IMR-90 (cell line): ENCODE measurements at regions not wholly inside any gene's neighbourhood (a gene's known extent, or its start where the extent isn't known, plus 50 kb on each side); places are given as distances from the start of the nearest gene placed in this dataset.

Experiments
- ATAC-seq: fragments of 200-7000 bp; cut with Tn5 transposase; 2 replicates; pipeline ENCODE4 v1.9.1; 2020; ENCODE audit warnings: low read depth, mild to moderate bottlenecking, moderate library complexity
- BruUV-seq: library from RNA; stranded (reverse); fragments of 400-500 nt; replicated peaks from 2 replicates; lab custom pipeline; 2021; lab: Mats Ljungman, UMichigan
- CTCF ChIA-PET: fragments of 300-600 bp; formaldehyde crosslinking; extraction: SDS; loops from one replicate; lab custom pipeline; 2021; ENCODE audit warnings: antibody characterized with exemption; lab: Yijun Ruan, JAX
- POLR2A ChIA-PET: fragments of 300-600 bp; sonication (Branson Sonifier 250); formaldehyde crosslinking; loops from one replicate; lab custom pipeline; 2022; ENCODE audit warnings: antibody characterized with exemption; ENCODE audit not compliant: unreplicated experiment; lab: Charles Lee
- DNase-seq: peaks from one replicate; pipeline ENCODE4 v3.0.0; 2013
- H2AFZ ChIP-seq: replicated peaks from 2 replicates; pipeline ENCODE3; 2013; ENCODE audit warnings: low read length, mild to moderate bottlenecking; ENCODE audit not compliant: poor library complexity
- H2AK5ac ChIP-seq: 2 replicates; pipeline ENCODE4 v1.6.1; 2013; ENCODE audit warnings: low read depth, low read length, inconsistent platforms
- H2AK9ac ChIP-seq: replicated peaks from 2 replicates; pipeline ENCODE3; 2013; ENCODE audit warnings: mild to moderate bottlenecking, low read depth, low read length, moderate library complexity; ENCODE audit not compliant: poor library complexity
- H2BK120ac ChIP-seq: 2 replicates; pipeline ENCODE4 v1.6.1; 2013; ENCODE audit warnings: low read depth, low read length, inconsistent platforms
- H2BK15ac ChIP-seq: 3 replicates; pipeline ENCODE4 v1.6.1; 2013; ENCODE audit warnings: low read depth, low read length, inconsistent platforms
- H2BK20ac ChIP-seq: 2 replicates; pipeline ENCODE4 v1.6.1; 2013; ENCODE audit warnings: low read depth, mild to moderate bottlenecking, inconsistent platforms, low read length, moderate library complexity
- H2BK5ac ChIP-seq: 2 replicates; pipeline ENCODE4 v1.6.1; 2013; ENCODE audit warnings: mild to moderate bottlenecking, low read depth, low read length, inconsistent platforms; ENCODE audit not compliant: poor library complexity, severe bottlenecking
- H3K14ac ChIP-seq: replicated peaks from 2 replicates; pipeline ENCODE4 v1.6.1; 2013; ENCODE audit warnings: low read depth, low read length, inconsistent platforms
- H3K18ac ChIP-seq: 2 replicates; pipeline ENCODE4 v1.6.1; 2013; ENCODE audit warnings: low read depth, low read length, control low read depth
- H3K23ac ChIP-seq: 2 replicates; pipeline ENCODE4 v1.6.1; 2013; ENCODE audit warnings: low read depth, low read length, inconsistent platforms
- H3K27ac ChIP-seq: 2 replicates; pipeline ENCODE4 v1.5.1; 2013; ENCODE audit warnings: mild to moderate bottlenecking, control low read depth, low read length; ENCODE audit not compliant: insufficient read depth
- H3K27me3 ChIP-seq: 2 replicates; pipeline ENCODE4 v1.6.1; 2013; ENCODE audit warnings: low read length; ENCODE audit not compliant: control insufficient read depth, insufficient read depth
- H3K36me3 ChIP-seq: 2 replicates; pipeline ENCODE4 v1.6.1; 2013; ENCODE audit warnings: low read length, mixed read lengths; ENCODE audit not compliant: control insufficient read depth, insufficient read depth
- H3K4ac ChIP-seq: 2 replicates; pipeline ENCODE4 v1.6.1; 2013; ENCODE audit warnings: low read depth, low read length, inconsistent platforms
- H3K4me1 ChIP-seq: 2 replicates; pipeline ENCODE4 v1.6.1; 2013; ENCODE audit warnings: low read length, mixed read lengths; ENCODE audit not compliant: control insufficient read depth, insufficient read depth
- H3K4me2 ChIP-seq: 2 replicates; pipeline ENCODE4 v1.6.1; 2013; ENCODE audit warnings: low read depth, mild to moderate bottlenecking, control low read depth, low read length, moderate library complexity
- H3K4me3 ChIP-seq: 2 replicates; pipeline ENCODE4 v1.5.1; 2013; ENCODE audit warnings: low read depth, mild to moderate bottlenecking, control low read depth, low read length, moderate library complexity; ENCODE audit not compliant: insufficient read depth
- H3K56ac ChIP-seq: 2 replicates; pipeline ENCODE4 v1.6.1; 2013; ENCODE audit warnings: low read length, inconsistent platforms; ENCODE audit not compliant: insufficient read depth; ENCODE audit errors: extremely low read depth
- H3K79me1 ChIP-seq, 2 experiments: 2 replicates each; pipeline ENCODE4 v1.6.1; 2013; ENCODE audit warnings: low read length in 2 of 2, inconsistent platforms in 1 of 2, low read depth in 1 of 2
- H3K9ac ChIP-seq: 2 replicates; pipeline ENCODE4 v1.6.1; 2013; ENCODE audit warnings: low read depth, low read length, control low read depth
- H3K9me1 ChIP-seq: 2 replicates; pipeline ENCODE4 v1.6.1; 2013; ENCODE audit warnings: low read length, inconsistent platforms; ENCODE audit not compliant: insufficient read depth
- H3K9me3 ChIP-seq: 2 replicates; pipeline ENCODE4 v1.6.1; 2013; ENCODE audit warnings: low read length; ENCODE audit not compliant: control insufficient read depth, insufficient read depth
- H4K20me1 ChIP-seq: 2 replicates; pipeline ENCODE4 v1.6.1; 2013; ENCODE audit warnings: low read length, inconsistent platforms; ENCODE audit not compliant: insufficient read depth
- H4K5ac ChIP-seq: 2 replicates; pipeline ENCODE4 v1.6.1; 2013; ENCODE audit warnings: mild to moderate bottlenecking, low read depth, low read length, control low read depth
- H4K8ac ChIP-seq, 2 experiments: 2 replicates each; pipeline ENCODE4 v1.6.1; 2013; ENCODE audit warnings: low read depth in 2 of 2, low read length in 2 of 2, control low read depth in 1 of 2, inconsistent platforms in 1 of 2
- H4K91ac ChIP-seq: 2 replicates; pipeline ENCODE4 v1.6.1; 2013; ENCODE audit warnings: low read depth, low read length, inconsistent platforms; ENCODE audit not compliant: insufficient read depth
- CEBPB ChIP-seq: IDR thresholded peaks from 2 replicates; pipeline ENCODE4 v1.6.1; 2012; ENCODE audit warnings: low read depth, low read length, improper control_type of control experiment
- FOS ChIP-seq: fragments of 150-350 bp; IDR thresholded peaks from 2 replicates; pipeline ENCODE4 v1.6.1; 2016; ENCODE audit warnings: low read depth, low read length
- RAD21 ChIP-seq: IDR thresholded peaks from 2 replicates; pipeline ENCODE4 v1.6.1; 2012; ENCODE audit warnings: low read length, improper control_type of control experiment
- RFX5 ChIP-seq: IDR thresholded peaks from 2 replicates; pipeline ENCODE4 v1.8.0; 2012; ENCODE audit warnings: low read depth, mild to moderate bottlenecking, low read length, moderate library complexity
- WGBS, 2 experiments: methylation state at CpG; one replicate each; pipeline versions ENCODE4 v1.1.5 to v1.1.7; 2013; ENCODE audit warnings: missing lambda C conversion rate in 2 of 2; ENCODE audit not compliant: insufficient read length in 1 of 2; ENCODE audit errors: extremely low coverage in 2 of 2; 5-methylcytosine and 5-hydroxymethylcytosine counted together
- dilution Hi-C: fragments of 300-500 bp; cut with HindIII; formaldehyde crosslinking; loops from one replicate; pipeline ENCODE4 v1.14.3; 2018; ENCODE audit warnings: low sequenced_read_pairs; ENCODE audit not compliant: unreplicated experiment
- in situ Hi-C: fragments of 300-500 bp; cut with MboI; formaldehyde crosslinking; loops from 3 replicates; pipeline ENCODE4 v1.14.3; 2019; ENCODE audit warnings: low sequenced_read_pairs, inconsistent platforms, mixed read lengths
- intact Hi-C: fragments of 100-400 bp; cut with micrococcal nuclease; formaldehyde crosslinking; loops from 2 replicates; pipeline ENCODE4 v1.10.0; 2022
- TF ChIP-seq, protein P1 (sequence below): conservative IDR thresholded peaks from 2 replicates; pipeline ENCODE4 v1.5.1; 2012; ENCODE audit warnings: mild to moderate bottlenecking, low read depth, low read length, improper control_type of control experiment

DNA sequence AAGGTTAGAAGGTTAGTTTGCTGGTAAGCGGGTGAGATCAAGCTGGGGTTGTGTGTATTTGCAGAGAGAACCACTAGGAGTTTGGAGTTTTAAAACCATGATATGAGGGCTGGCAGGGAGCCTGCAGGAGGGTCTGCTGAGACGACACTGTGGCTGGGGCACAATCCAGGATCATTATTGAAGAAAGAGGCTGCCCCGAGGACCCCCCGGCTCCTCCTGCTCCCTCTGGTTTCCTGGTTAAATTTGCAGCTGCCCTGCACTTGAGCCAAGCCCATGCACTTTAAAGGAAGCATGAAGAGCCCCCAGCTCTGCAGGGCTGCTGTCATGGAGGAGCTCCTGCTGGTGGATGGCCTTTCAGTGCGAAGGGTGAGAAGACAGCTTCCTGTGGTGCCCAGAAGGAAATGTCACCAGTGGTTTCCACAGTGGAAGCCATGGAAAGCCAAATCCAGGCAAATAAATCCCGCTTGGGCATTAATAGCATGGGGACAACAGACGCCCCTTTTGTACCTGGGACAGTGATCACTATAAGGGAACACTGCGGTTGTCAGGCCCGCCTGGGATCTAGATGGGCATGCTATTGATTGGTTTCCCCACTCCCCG is 140.7 kb downstream of the NSG2 start:
- Histone ChIP-seq H3K9me1 (no peaks in the 10 kb centered on the region), H3K4me3 (no peak overlapping the region), H3K9me3 (peaks cover 5% of the 10 kb centered on the region; the same call in 1 of the 2 replicates), H3K27me3 (no peaks in the 10 kb centered on the region), H4K8ac (no peak overlapping the region), H3K27ac (no peak overlapping the region), H3K56ac (no peak overlapping the region), H3K18ac (no peak overlapping the region), H3K14ac (no peak overlapping the region), H4K91ac (no peak overlapping the region), H3K4me1 (no peaks in the 10 kb centered on the region), H2BK20ac (no peak overlapping the region), H2BK120ac (no peak overlapping the region), H3K23ac (no peak overlapping the region), H2AK5ac (no peak overlapping the region), H3K36me3 (no peaks in the 10 kb centered on the region), H4K20me1 (no peaks in the 10 kb centered on the region), H2AK9ac (no peak overlapping the region), H3K9ac (no peak overlapping the region), H4K5ac (no peak overlapping the region), H2BK15ac (no peak overlapping the region), H2BK5ac (no peak overlapping the region), H2AFZ (no peak overlapping the region), H3K79me1 (no peaks in the 10 kb centered on the region), H3K4ac (no peak overlapping the region), H3K4me2 (no peak overlapping the region)
- BruUV-seq, result no TSS peak
- ATAC-seq (no peak), DNase-seq (no peak)
- dilution Hi-C loops, result no loop called here
- CTCF ChIA-PET, result no interaction called here
- in situ Hi-C loops, result no loop called here
- TF ChIP-seq FOS, result no peak
- TF ChIP-seq, protein P1, sequence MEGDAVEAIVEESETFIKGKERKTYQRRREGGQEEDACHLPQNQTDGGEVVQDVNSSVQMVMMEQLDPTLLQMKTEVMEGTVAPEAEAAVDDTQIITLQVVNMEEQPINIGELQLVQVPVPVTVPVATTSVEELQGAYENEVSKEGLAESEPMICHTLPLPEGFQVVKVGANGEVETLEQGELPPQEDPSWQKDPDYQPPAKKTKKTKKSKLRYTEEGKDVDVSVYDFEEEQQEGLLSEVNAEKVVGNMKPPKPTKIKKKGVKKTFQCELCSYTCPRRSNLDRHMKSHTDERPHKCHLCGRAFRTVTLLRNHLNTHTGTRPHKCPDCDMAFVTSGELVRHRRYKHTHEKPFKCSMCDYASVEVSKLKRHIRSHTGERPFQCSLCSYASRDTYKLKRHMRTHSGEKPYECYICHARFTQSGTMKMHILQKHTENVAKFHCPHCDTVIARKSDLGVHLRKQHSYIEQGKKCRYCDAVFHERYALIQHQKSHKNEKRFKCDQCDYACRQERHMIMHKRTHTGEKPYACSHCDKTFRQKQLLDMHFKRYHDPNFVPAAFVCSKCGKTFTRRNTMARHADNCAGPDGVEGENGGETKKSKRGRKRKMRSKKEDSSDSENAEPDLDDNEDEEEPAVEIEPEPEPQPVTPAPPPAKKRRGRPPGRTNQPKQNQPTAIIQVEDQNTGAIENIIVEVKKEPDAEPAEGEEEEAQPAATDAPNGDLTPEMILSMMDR, result no peak
- no peak for TF ChIP-seq CEBPB
- no peak for TF ChIP-seq RFX5
- TF ChIP-seq RAD21, result no peak
- POLR2A ChIA-PET, result no interaction called here
- 31% methylated on average over 4 of the region's 10 CpGs; no CpG with 5 or more reads in 1 of the 2 experiments for WGBS, 2 experiments
- intact Hi-C loops, result no loop called here
